NT2/D1 (cell line): ENCODE measurements at regions not wholly inside any gene's neighbourhood (a gene's known extent, or its start where the extent isn't known, plus 50 kb on each side); places are given as distances from the start of the nearest gene placed in this dataset.
A peak's percentile ranks its signal among the peaks of the same experiment; 100 is the strongest.

Experiments
- DNase-seq: peaks from one replicate; pipeline ENCODE4 v3.0.0-alpha.2; 2011; ENCODE audit warnings: low read depth, low spot score
- H3K27me3 ChIP-seq: 2 replicates; pipeline ENCODE4 v1.6.0; 2011; ENCODE audit warnings: mild to moderate bottlenecking; ENCODE audit not compliant: insufficient read length, insufficient read depth
- H3K36me3 ChIP-seq: 2 replicates; pipeline ENCODE4 v1.6.1; 2011; ENCODE audit warnings: mild to moderate bottlenecking, low read length, mixed read lengths; ENCODE audit not compliant: insufficient read depth, insufficient read length
- H3K4me1 ChIP-seq: 2 replicates; pipeline ENCODE4 v1.5.1; 2011; ENCODE audit not compliant: insufficient read depth, insufficient read length
- H3K4me3 ChIP-seq: 2 replicates; pipeline ENCODE4 v1.5.1; 2011; ENCODE audit warnings: low read depth; ENCODE audit not compliant: insufficient read length
- H3K9ac ChIP-seq: 2 replicates; pipeline ENCODE4 v1.6.0; 2011; ENCODE audit warnings: low read depth; ENCODE audit not compliant: insufficient read length
- H3K9me3 ChIP-seq: 2 replicates; pipeline ENCODE4 v1.5.1; 2011; ENCODE audit warnings: mild to moderate bottlenecking, low read length; ENCODE audit not compliant: insufficient read depth
- SUZ12 ChIP-seq: IDR thresholded peaks from 2 replicates; pipeline ENCODE4 v1.6.1; 2011; ENCODE audit not compliant: insufficient read length, insufficient read depth; ENCODE audit errors: extremely low read depth
- YY1 ChIP-seq: IDR thresholded peaks from 2 replicates; pipeline ENCODE4 v1.6.1; 2011; ENCODE audit not compliant: insufficient read length, insufficient read depth
- ZNF274 ChIP-seq: IDR thresholded peaks from 2 replicates; pipeline ENCODE4 v1.6.1; 2011; ENCODE audit warnings: mild to moderate bottlenecking, low read depth, low read length

- no peak overlapping the region for H3K4me3 ChIP-seq
- DNase-seq, result no peak
- TF ChIP-seq ZNF274 (no peak), YY1 (no peak), SUZ12 (no peak)
- no peaks in the 10 kb centered on the region for H3K4me1 ChIP-seq
- H3K36me3 ChIP-seq, result no peaks in the 10 kb centered on the region
- H3K9ac ChIP-seq, result no peak overlapping the region
- H3K9me3 ChIP-seq, result no peaks in the 10 kb centered on the region
- no peaks in the 10 kb centered on the region for H3K27me3 ChIP-seq
Observed at GRCh38 chr5:4058899-4059298, 463.3 kb downstream of the IRX1 start.

GRCh38 chr5:4065472-4066320 lies 470.1 kb downstream of the IRX1 start:
- no peak overlapping the region for H3K4me3 ChIP-seq
- no peaks in the 10 kb centered on the region for H3K9me3 ChIP-seq
- H3K27me3 ChIP-seq, result no peaks in the 10 kb centered on the region
- H3K4me1 ChIP-seq, result peaks cover 4% of the 10 kb centered on the region
- peak; percentile 22 for DNase-seq
- TF ChIP-seq YY1, result no peak
- no peak for TF ChIP-seq ZNF274
- TF ChIP-seq SUZ12, result no peak
- H3K9ac ChIP-seq, result no peak overlapping the region
- H3K36me3 ChIP-seq, result no peaks in the 10 kb centered on the region

- Histone ChIP-seq H3K9me3 (no peaks in the 10 kb centered on the region), H3K9ac (no peak overlapping the region), H3K4me3 (no peak overlapping the region), H3K27me3 (no peaks in the 10 kb centered on the region), H3K4me1 (peaks cover 4% of the 10 kb centered on the region), H3K36me3 (no peaks in the 10 kb centered on the region)
- no peak for DNase-seq
- TF ChIP-seq ZNF274, result no peak
- no peak for TF ChIP-seq SUZ12
- no peak for TF ChIP-seq YY1
Observed at GRCh38 chr5:4068171-4068570, 472.5 kb downstream of the IRX1 start.

GRCh38 chr5:4078544-4078943 lies 482.9 kb downstream of the IRX1 start:
- no peaks in the 10 kb centered on the region for H3K9me3 ChIP-seq
- H3K9ac ChIP-seq, result no peak overlapping the region
- no peaks in the 10 kb centered on the region for H3K4me1 ChIP-seq
- TF ChIP-seq YY1 (no peak), SUZ12 (no peak), ZNF274 (no peak)
- H3K27me3 ChIP-seq, result no peaks in the 10 kb centered on the region
- DNase-seq, result no peak
- H3K36me3 ChIP-seq, result no peaks in the 10 kb centered on the region
- H3K4me3 ChIP-seq, result no peak overlapping the region

GRCh38 chr5:4079831-4080230 lies 484.2 kb downstream of the IRX1 start:
- Histone ChIP-seq H3K4me3 (no peak overlapping the region), H3K27me3 (no peaks in the 10 kb centered on the region), H3K36me3 (no peaks in the 10 kb centered on the region), H3K9me3 (no peaks in the 10 kb centered on the region), H3K4me1 (no peaks in the 10 kb centered on the region), H3K9ac (no peak overlapping the region)
- no peak for DNase-seq
- TF ChIP-seq SUZ12, result no peak
- no peak for TF ChIP-seq ZNF274
- TF ChIP-seq YY1, result no peak

- H3K9ac ChIP-seq, result no peak overlapping the region
- TF ChIP-seq ZNF274 (no peak), YY1 (no peak), SUZ12 (no peak)
- no peaks in the 10 kb centered on the region for H3K36me3 ChIP-seq
- H3K4me3 ChIP-seq, result no peak overlapping the region
- H3K4me1 ChIP-seq, result no peaks in the 10 kb centered on the region
- H3K27me3 ChIP-seq, result no peaks in the 10 kb centered on the region
- no peak for DNase-seq
- H3K9me3 ChIP-seq, result no peaks in the 10 kb centered on the region
Observed at GRCh38 chr5:4080370-4080769, 484.7 kb downstream of the IRX1 start.

- TF ChIP-seq YY1 (no peak), SUZ12 (no peak), ZNF274 (no peak)
- Histone ChIP-seq H3K4me1 (no peaks in the 10 kb centered on the region), H3K27me3 (no peaks in the 10 kb centered on the region), H3K4me3 (no peak overlapping the region), H3K9me3 (no peaks in the 10 kb centered on the region), H3K9ac (no peak overlapping the region), H3K36me3 (no peaks in the 10 kb centered on the region)
- no peak for DNase-seq
Observed at GRCh38 chr5:4081059-4081458, 485.4 kb downstream of the IRX1 start.
